Cardiac fibroblast (primary cell): ENCODE measurements at regions not wholly inside any gene's neighbourhood (a gene's known extent, or its start where the extent isn't known, plus 50 kb on each side); places are given as distances from the start of the nearest gene placed in this dataset.

Experiments used
- DNase-seq, 2 donors: peaks; one replicate each; pipeline versions ENCODE4 v3.0.0 to v3.0.0-alpha.2; 2010; ENCODE audit warnings: low read depth in 2 of 2
- H3K4me3 ChIP-seq, 2 donors: replicated peaks in 1 of 2; 1 replicate in 1 of 2; 2 replicates in 1 of 2; pipeline ENCODE4 v1.5.1; 2011; ENCODE audit warnings: low read depth in 2 of 2, low read length in 2 of 2, mild to moderate bottlenecking in 2 of 2, moderate library complexity in 1 of 2
- TF ChIP-seq, protein P1 (sequence below): IDR thresholded peaks from one replicate; pipeline ENCODE4 v1.5.1; 2011; ENCODE audit warnings: low read depth, mild to moderate bottlenecking, low read length, inconsistent platforms

DNA sequence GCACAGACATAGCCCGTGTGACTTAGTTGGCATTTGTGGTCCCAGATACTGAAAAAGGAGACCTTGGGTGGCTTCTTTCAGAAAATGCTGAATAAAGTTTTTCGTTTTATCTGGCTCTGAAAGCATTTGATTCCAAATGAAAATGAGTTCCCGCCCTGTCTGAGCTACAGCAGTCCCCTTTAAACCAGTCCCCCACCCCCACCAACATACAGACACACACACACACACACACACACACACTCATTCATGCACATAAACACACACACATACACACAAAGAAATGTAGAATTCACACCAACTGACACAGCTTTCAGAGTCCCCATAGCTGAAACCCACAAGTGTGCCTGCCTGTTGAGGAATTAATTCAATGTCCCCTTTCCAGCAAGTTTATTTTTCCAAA lies 97.0 kb upstream of the SMARCA2 start:
- H3K4me3 ChIP-seq = no peak overlapping the region
- TF ChIP-seq, protein P1, sequence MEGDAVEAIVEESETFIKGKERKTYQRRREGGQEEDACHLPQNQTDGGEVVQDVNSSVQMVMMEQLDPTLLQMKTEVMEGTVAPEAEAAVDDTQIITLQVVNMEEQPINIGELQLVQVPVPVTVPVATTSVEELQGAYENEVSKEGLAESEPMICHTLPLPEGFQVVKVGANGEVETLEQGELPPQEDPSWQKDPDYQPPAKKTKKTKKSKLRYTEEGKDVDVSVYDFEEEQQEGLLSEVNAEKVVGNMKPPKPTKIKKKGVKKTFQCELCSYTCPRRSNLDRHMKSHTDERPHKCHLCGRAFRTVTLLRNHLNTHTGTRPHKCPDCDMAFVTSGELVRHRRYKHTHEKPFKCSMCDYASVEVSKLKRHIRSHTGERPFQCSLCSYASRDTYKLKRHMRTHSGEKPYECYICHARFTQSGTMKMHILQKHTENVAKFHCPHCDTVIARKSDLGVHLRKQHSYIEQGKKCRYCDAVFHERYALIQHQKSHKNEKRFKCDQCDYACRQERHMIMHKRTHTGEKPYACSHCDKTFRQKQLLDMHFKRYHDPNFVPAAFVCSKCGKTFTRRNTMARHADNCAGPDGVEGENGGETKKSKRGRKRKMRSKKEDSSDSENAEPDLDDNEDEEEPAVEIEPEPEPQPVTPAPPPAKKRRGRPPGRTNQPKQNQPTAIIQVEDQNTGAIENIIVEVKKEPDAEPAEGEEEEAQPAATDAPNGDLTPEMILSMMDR = no peak
- no peak for DNase-seq

DNA sequence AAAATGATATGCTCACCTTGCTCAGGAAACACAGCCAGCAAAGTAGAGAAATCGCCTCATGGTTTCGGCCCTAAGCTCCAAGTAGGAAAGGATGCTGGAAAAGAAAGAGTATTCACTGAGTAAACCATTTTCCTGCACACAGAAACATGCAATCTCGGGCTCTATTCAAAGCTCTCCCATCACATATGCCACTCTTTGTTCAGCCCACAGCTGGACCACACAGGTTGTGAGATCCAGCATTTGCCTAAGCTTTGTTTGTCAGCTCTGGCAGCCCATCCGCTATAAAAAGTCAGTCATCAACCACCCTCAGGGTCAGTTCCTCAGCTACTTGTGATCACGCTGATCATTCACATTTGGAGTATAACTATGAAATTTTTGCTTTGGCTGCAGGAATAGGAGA lies 96.5 kb upstream of the SMARCA2 start:
- TF ChIP-seq, protein P1 = no peak
- no peak overlapping the region for H3K4me3 ChIP-seq
- DNase-seq = no peak

DNA sequence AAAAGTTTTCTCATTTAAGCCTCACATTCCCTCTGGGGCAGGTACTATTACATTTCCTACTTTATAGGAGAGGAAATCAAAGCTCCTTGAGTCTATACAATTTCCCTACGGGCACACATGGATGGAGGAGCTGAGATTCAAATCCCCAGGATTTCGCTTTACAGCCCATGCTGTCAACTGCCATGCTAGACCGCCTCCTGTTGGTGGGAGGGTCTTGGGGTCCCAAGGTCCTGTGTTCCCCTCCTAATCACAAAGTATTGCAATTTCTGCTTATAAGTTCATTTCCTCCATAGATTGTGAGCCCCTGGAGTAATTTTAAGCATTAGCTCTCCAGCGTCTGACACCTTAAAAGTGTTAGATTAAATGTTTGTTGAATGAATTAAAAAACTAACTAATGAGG lies 95.9 kb upstream of the SMARCA2 start:
- DNase-seq = no peak
- TF ChIP-seq, protein P1 = no peak
- no peak overlapping the region for H3K4me3 ChIP-seq

DNA sequence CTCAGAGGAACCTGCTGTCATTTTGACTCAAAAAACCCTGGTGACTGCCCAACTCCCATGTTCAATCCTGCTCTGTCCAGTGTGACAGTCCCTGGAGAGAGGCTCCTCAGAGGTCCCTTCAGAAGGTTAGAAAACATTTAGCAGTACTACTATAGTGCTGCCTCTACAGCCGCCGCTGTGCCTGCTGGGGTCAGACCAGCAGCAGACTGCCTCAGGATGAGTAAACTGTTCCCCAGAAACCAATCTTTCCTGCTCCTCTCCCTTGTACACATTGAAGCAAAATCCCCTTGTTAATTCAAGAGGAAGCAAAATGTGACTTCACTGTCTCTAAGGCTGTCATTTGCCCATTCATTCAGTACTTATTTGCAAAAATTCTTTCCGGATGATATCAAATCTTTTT lies 94.8 kb upstream of the SMARCA2 start:
- H3K4me3 ChIP-seq = no peak overlapping the region
- TF ChIP-seq, protein P1 = no peak
- no peak for DNase-seq

DNA sequence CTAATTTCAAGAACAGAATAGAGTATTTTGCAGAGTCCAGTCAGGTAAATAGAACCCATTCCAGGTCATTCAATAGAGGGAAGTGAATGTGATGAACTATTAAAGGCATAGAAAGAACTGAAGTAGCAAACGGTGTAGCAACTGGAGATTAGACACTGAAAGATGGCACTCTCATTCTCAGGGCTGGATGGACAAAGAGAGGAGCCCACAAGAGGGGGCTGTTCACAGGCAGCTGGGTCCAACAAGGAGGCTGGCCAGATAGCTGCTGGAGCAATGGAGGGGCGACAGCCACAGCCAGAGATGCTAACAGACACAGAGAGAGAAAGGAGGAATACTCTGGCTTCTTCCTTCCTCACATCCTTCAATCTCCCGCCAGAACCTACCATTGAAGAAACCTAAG lies 93.1 kb upstream of the SMARCA2 start:
- TF ChIP-seq, protein P1 = peak; percentile 2
- no peak overlapping the region for H3K4me3 ChIP-seq
- no peak for DNase-seq

DNA sequence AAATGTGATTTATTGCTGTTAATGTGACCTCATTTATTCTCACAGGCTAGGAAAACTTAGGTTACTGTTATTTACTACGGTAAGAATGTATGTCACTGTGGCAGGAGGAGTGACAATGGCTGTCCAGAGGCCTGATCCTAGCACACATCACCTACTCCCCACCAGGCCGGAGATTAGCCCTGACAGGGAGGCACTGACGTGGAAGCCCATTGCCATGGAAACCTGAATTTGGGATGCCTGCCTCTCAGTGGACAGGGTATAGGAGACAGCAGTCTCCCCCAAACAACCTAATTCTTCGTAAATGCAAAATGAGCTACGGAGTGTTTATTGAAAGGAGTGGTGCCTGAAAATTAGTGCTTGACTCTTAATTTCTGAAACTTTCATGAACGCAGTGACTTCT lies 87.6 kb upstream of the SMARCA2 start:
- no peak overlapping the region for H3K4me3 ChIP-seq
- DNase-seq = no peak
- TF ChIP-seq, protein P1 = no peak

DNA sequence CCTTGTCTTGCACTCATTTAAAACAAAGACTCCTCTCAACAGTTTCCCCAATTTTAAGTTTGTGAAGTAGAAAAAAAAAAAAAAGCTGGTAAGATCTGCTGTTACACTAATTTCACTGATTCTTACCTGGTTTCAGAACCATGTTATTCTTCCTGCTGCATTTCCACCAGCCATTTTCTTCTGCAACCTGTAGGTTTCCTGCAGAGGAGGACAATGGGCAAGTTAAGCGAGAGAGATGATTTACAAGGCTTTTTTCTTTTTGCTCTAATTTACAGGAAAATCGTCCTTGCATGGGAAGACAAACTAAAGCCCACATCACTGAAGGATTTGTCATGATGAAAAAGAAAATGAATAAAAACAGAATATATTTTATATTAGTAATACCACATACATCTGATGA lies 86.0 kb upstream of the SMARCA2 start:
- no peak for DNase-seq
- TF ChIP-seq, protein P1 = no peak
- no peak overlapping the region for H3K4me3 ChIP-seq
